CD4-positive, alpha-beta T cell (primary cell): ENCODE measurements at regions not wholly inside any gene's neighbourhood (a gene's known extent, or its start where the extent isn't known, plus 50 kb on each side); places are given as distances from the start of the nearest gene placed in this dataset.

Experiments used
- ATAC-seq: fragments of 200-7000 bp; cut with Tn5 transposase; one replicate; pipeline ENCODE4 v1.10.0; 2022; ENCODE audit warnings: mild to moderate bottlenecking; ENCODE audit not compliant: poor library complexity
- CTCF ChIA-PET: fragments of 350-600 bp; sonication (Branson Sonifier 250); formaldehyde crosslinking; loops from one replicate; lab custom pipeline; 2021; ENCODE audit warnings: antibody characterized with exemption, inconsistent platforms; lab: Charles Lee
- POLR2A ChIA-PET: fragments of 350-600 bp; sonication (Branson Sonifier 250); formaldehyde crosslinking; loops from one replicate; lab custom pipeline; 2021; ENCODE audit warnings: antibody characterized with exemption, inconsistent platforms; lab: Charles Lee
- DNase-seq, 14 experiments: peaks; one replicate each; pipeline ENCODE4 v3.0.0-alpha.2; 2013 to 2020; ENCODE audit warnings: mixed read lengths in 2 of 14
- H3K27ac ChIP-seq, 2 donors: one replicate each; pipeline versions ENCODE4 v1.5.1 to v1.7.0; 2013; ENCODE audit warnings: low read length in 2 of 2, low read depth in 1 of 2, mild to moderate bottlenecking in 1 of 2
- H3K27me3 ChIP-seq, 2 experiments: 1 replicate in 1 of 2; 2 replicates in 1 of 2; pipeline versions ENCODE4 v1.6.1 to v1.7.0; 2013; ENCODE audit warnings: low read length in 2 of 2, control low read depth in 1 of 2, mild to moderate bottlenecking in 1 of 2, moderate library complexity in 1 of 2; ENCODE audit not compliant: insufficient read depth in 2 of 2, control insufficient read depth in 1 of 2
- H3K36me3 ChIP-seq: one replicate; pipeline ENCODE4 v1.6.1; 2013; ENCODE audit warnings: low read length, control low read depth; ENCODE audit not compliant: insufficient read depth
- H3K4me1 ChIP-seq: one replicate; pipeline ENCODE4 v1.6.1; 2013; ENCODE audit warnings: low read length, control low read depth; ENCODE audit not compliant: insufficient read depth
- H3K4me3 ChIP-seq: one replicate; pipeline ENCODE4 v1.5.1; 2013; ENCODE audit warnings: mild to moderate bottlenecking, low read length, moderate library complexity
- H3K9me3 ChIP-seq, 2 experiments: 1 replicate in 1 of 2; 2 replicates in 1 of 2; pipeline versions ENCODE4 v1.6.1 to v1.7.0; 2013; ENCODE audit warnings: low read length in 2 of 2, mild to moderate bottlenecking in 2 of 2, control low read depth in 1 of 2, moderate library complexity in 1 of 2; ENCODE audit not compliant: control insufficient read depth in 1 of 2, insufficient read depth in 1 of 2
- H3K27ac Mint-ChIP-seq: one replicate; pipeline ENCODE4 v1.8.0; 2020; ENCODE audit warnings: mixed read lengths
- H3K27me3 Mint-ChIP-seq: one replicate; pipeline ENCODE4 v1.8.0; 2021; ENCODE audit warnings: mixed read lengths
- H3K36me3 Mint-ChIP-seq: one replicate; pipeline ENCODE4 v1.8.0; 2021; ENCODE audit warnings: low read depth, mixed read lengths
- H3K4me1 Mint-ChIP-seq: one replicate; pipeline ENCODE4 v1.8.0; 2021; ENCODE audit warnings: low read depth, mixed read lengths
- H3K4me3 Mint-ChIP-seq: one replicate; pipeline ENCODE4 v1.8.0; 2020; ENCODE audit warnings: mild to moderate bottlenecking, mixed read lengths
- H3K9me3 Mint-ChIP-seq: one replicate; pipeline ENCODE4 v1.8.0; 2020; ENCODE audit warnings: mixed read lengths
- CTCF ChIP-seq: fragments of 200-600 bp; IDR thresholded peaks from one replicate; pipeline ENCODE4 v1.8.0; 2022; ENCODE audit warnings: antibody characterized with exemption, mild to moderate bottlenecking
- intact Hi-C, 2 experiments: fragments of 100-400 bp; cut with DNase I in 1 of 2; cut with micrococcal nuclease in 1 of 2; formaldehyde crosslinking; loops; one replicate each; pipeline versions ENCODE4 v1.15.1 to v1.9.0; 2023 to 2025; cut with DNase I, micrococcal nuclease

- ChIA-PET POLR2A (no interaction called here), CTCF (no interaction called here)
- ATAC-seq = no peak
- Histone ChIP-seq H3K4me3 (no peak overlapping the region), H3K36me3 (no peaks in the 10 kb centered on the region), H3K4me1 (peaks cover 8% of the 10 kb centered on the region), H3K27me3 (no peaks in the 10 kb centered on the region), H3K27ac (no peak overlapping the region), H3K9me3 (peaks cover 0 to 3% of the 10 kb centered on the region in 2 experiments)
- Mint-ChIP-seq H3K4me3 (no peak overlapping the region), H3K27ac (no peak overlapping the region), H3K36me3 (no peaks in the 10 kb centered on the region), H3K27me3 (peaks cover 5% of the 10 kb centered on the region), H3K9me3 (peaks cover 2% of the 10 kb centered on the region), H3K4me1 (no peaks in the 10 kb centered on the region)
- TF ChIP-seq CTCF = no peak
- no peak for DNase-seq
- intact Hi-C loops = no loop called here
These were observed 139.7 kb downstream of the BRD1 start for GRCh38 chr22:49687786-49688515.

- Mint-ChIP-seq H3K36me3 (no peaks in the 10 kb centered on the region), H3K27me3 (peaks cover 5% of the 10 kb centered on the region), H3K4me3 (no peak overlapping the region), H3K27ac (no peak overlapping the region), H3K4me1 (no peaks in the 10 kb centered on the region), H3K9me3 (peaks cover 2% of the 10 kb centered on the region)
- H3K27ac ChIP-seq = no peak overlapping the region
- TF ChIP-seq CTCF = no peak
- H3K27me3 ChIP-seq = no peaks in the 10 kb centered on the region
- no peak for ATAC-seq
- POLR2A ChIA-PET = no interaction called here
- intact Hi-C loops = no loop called here
- no peaks in the 10 kb centered on the region for H3K9me3 ChIP-seq
- CTCF ChIA-PET = no interaction called here
- H3K4me3 ChIP-seq = no peak overlapping the region
- H3K4me1 ChIP-seq = peaks cover 1% of the 10 kb centered on the region
- H3K36me3 ChIP-seq = no peaks in the 10 kb centered on the region
- DNase-seq = no peak
These were observed 140.3 kb downstream of the BRD1 start for GRCh38 chr22:49687333-49687732.

- no peak for ATAC-seq
- no peaks in the 10 kb centered on the region for H3K27me3 ChIP-seq
- CTCF ChIA-PET = interaction anchor here (0.5 kb wide), 1 partner anchor 266 kb away, joined by 4 read pairs; no protein-coding TSS in a partner anchor
These were observed 141.0 kb downstream of the BRD1 start for GRCh38 chr22:49686495-49687219.

More at GRCh38 chr22:49686495-49687219, 141.0 kb downstream of the BRD1 start:
- H3K27ac ChIP-seq = no peak overlapping the region
- Mint-ChIP-seq H3K4me3 (no peak overlapping the region), H3K27ac (no peak overlapping the region), H3K9me3 (peaks cover 2% of the 10 kb centered on the region), H3K4me1 (no peaks in the 10 kb centered on the region), H3K36me3 (no peaks in the 10 kb centered on the region), H3K27me3 (peaks cover 5% of the 10 kb centered on the region)
- TF ChIP-seq CTCF = no peak
- H3K9me3 ChIP-seq = no peaks in the 10 kb centered on the region
- DNase-seq = no peak
- H3K36me3 ChIP-seq = no peaks in the 10 kb centered on the region
- no peaks in the 10 kb centered on the region for H3K4me1 ChIP-seq
- POLR2A ChIA-PET = no interaction called here
- no peak overlapping the region for H3K4me3 ChIP-seq
- intact Hi-C loops = no loop called here
